PC-9 (cell line): ENCODE measurements at regions not wholly inside any gene's neighbourhood (a gene's known extent, or its start where the extent isn't known, plus 50 kb on each side); places are given as distances from the start of the nearest gene placed in this dataset.
"Not testable (repeated sequence)": the region's sequence is repeated elsewhere in the genome, so short reads cannot be mapped to it uniquely, and the experiment has no call there.

Experiments
- BruUV-seq: library from RNA; stranded (reverse); fragments of 400-500 nt; replicated peaks from 2 replicates; lab custom pipeline; 2021; lab: Mats Ljungman, UMichigan
- CTCF ChIA-PET: fragments of 300-600 bp; sonication (Branson Sonifier 250); formaldehyde crosslinking; loops from one replicate; lab custom pipeline; 2022; ENCODE audit warnings: antibody characterized with exemption; lab: Charles Lee
- POLR2A ChIA-PET: fragments of 300-600 bp; sonication (Branson Sonifier 250); formaldehyde crosslinking; loops from one replicate; lab custom pipeline; 2022; ENCODE audit warnings: antibody characterized with exemption; ENCODE audit not compliant: unreplicated experiment; lab: Charles Lee
- DNase-seq, 2 experiments: peaks; one replicate each; pipeline versions ENCODE4 v3.0.0 to v3.0.0-alpha.2; 2015 to 2022; ENCODE audit warnings: mixed read lengths in 1 of 2
- H2AFZ ChIP-seq: fragments of 200-600 bp; sonication (generic); 2 replicates; pipeline ENCODE4 v1.8.1; 2017; ENCODE audit warnings: antibody characterized with exemption
- H3F3A ChIP-seq: fragments of 200-600 bp; sonication (generic); 2 replicates; pipeline ENCODE4 v1.8.1; 2017; ENCODE audit warnings: antibody characterized with exemption, mild to moderate bottlenecking, low read depth; ENCODE audit not compliant: insufficient read depth
- H3K27ac ChIP-seq: fragments of 200-600 bp; sonication (generic); 2 replicates; pipeline ENCODE4 v1.6.1; 2016; ENCODE audit warnings: mixed run types
- H3K27me3 ChIP-seq: fragments of 200-600 bp; sonication (generic); 2 replicates; pipeline ENCODE4 v1.6.1; 2016; ENCODE audit warnings: low read depth, mixed run types; ENCODE audit not compliant: insufficient read depth
- H3K36me3 ChIP-seq: fragments of 200-600 bp; sonication (generic); 2 replicates; pipeline ENCODE4 v1.6.1; 2016; ENCODE audit warnings: low read depth, mixed run types
- H3K4me1 ChIP-seq: fragments of 200-600 bp; sonication (generic); replicated peaks from 2 replicates; pipeline ENCODE4 v1.6.1; 2016; ENCODE audit warnings: mixed run types; ENCODE audit not compliant: insufficient read depth
- H3K4me2 ChIP-seq: fragments of 200-600 bp; sonication (generic); 2 replicates; pipeline ENCODE4 v1.6.1; 2017; ENCODE audit warnings: mixed run types
- H3K4me3 ChIP-seq: fragments of 200-600 bp; sonication (generic); 2 replicates; pipeline ENCODE4 v1.6.1; 2016; ENCODE audit warnings: mixed run types
- H3K79me2 ChIP-seq: fragments of 200-600 bp; sonication (generic); 2 replicates; pipeline ENCODE4 v1.6.1; 2017; ENCODE audit warnings: low read depth, mixed run types
- H3K9me2 ChIP-seq: fragments of 200-600 bp; sonication (generic); 2 replicates; pipeline ENCODE4 v1.8.1; 2017; ENCODE audit warnings: mild to moderate bottlenecking; ENCODE audit not compliant: insufficient read depth
- H3K9me3 ChIP-seq: fragments of 200-600 bp; sonication (generic); 2 replicates; pipeline ENCODE4 v1.8.1; 2016; ENCODE audit warnings: low read depth; ENCODE audit not compliant: insufficient read depth
- H4K20me1 ChIP-seq: fragments of 200-600 bp; sonication (generic); 2 replicates; pipeline ENCODE4 v1.8.1; 2017; ENCODE audit not compliant: insufficient read depth
- CTCF ChIP-seq: fragments of 200-600 bp; sonication (generic); conservative IDR thresholded peaks from 2 replicates; pipeline ENCODE4 v1.6.1; 2017; ENCODE audit warnings: mixed run types, antibody characterized with exemption, mild to moderate bottlenecking, moderate library complexity
- EZH2 ChIP-seq: fragments of 200-600 bp; sonication (generic); IDR thresholded peaks from 2 replicates; pipeline ENCODE4 v1.8.0; 2017; ENCODE audit warnings: antibody characterized with exemption, low read depth
- intact Hi-C: fragments of 100-400 bp; cut with micrococcal nuclease; formaldehyde crosslinking; loops from one replicate; pipeline ENCODE4 v1.10.0; 2022; ENCODE audit not compliant: unreplicated experiment

GRCh38 chr2:234898534-234899053, 53.2 kb upstream of the SH3BP4 start:
- H3F3A ChIP-seq: no peaks in the 10 kb centered on the region
- DNase-seq: no peak
- intact Hi-C loops: no loop called here
- no peak overlapping the region for H3K4me3 ChIP-seq
- H3K9me2 ChIP-seq: no peaks in the 10 kb centered on the region
- CTCF ChIA-PET: no interaction called here
- no peaks in the 10 kb centered on the region for H3K27me3 ChIP-seq
- 0 out of 2 replicates have a peak, but pooled peaks cover 4% of the 10 kb centered on the region for H3K9me3 ChIP-seq
- no peak overlapping the region for H2AFZ ChIP-seq
- BruUV-seq: no TSS peak
- POLR2A ChIA-PET: no interaction called here
- H3K27ac ChIP-seq: no peak overlapping the region
- H4K20me1 ChIP-seq: no peaks in the 10 kb centered on the region
- no peaks in the 10 kb centered on the region for H3K4me1 ChIP-seq
- no peaks in the 10 kb centered on the region for H3K79me2 ChIP-seq
- no peak for TF ChIP-seq CTCF
- TF ChIP-seq EZH2: no peak
- no peaks in the 10 kb centered on the region for H3K36me3 ChIP-seq
- no peak overlapping the region for H3K4me2 ChIP-seq

GRCh38 chr2:234888442-234888841, 63.4 kb upstream of the SH3BP4 start:
- Histone ChIP-seq H3K4me2 (peak overlapping the region; percentile 66; the same call in 1 of the 2 replicates), H3K4me3 (peak overlapping the region; percentile 55; the same call in 1 of the 2 replicates), H3K27ac (peak overlapping the region; percentile 47; the same call in 1 of the 2 replicates)
- H3F3A ChIP-seq, H3K27me3 ChIP-seq, H3K9me2 ChIP-seq, BruUV-seq, POLR2A ChIA-PET, H4K20me1 ChIP-seq, H3K4me1 ChIP-seq, H2AFZ ChIP-seq, CTCF ChIA-PET, H3K79me2 ChIP-seq, H3K9me3 ChIP-seq, intact Hi-C loops, H3K36me3 ChIP-seq: not testable (repeated sequence)
- peak in 1 of 2 experiments; percentile 28 for DNase-seq

- no TSS peak for BruUV-seq
- H3K27ac ChIP-seq: peak overlapping the region; percentile 47; the same call in 1 of the 2 replicates
- no peak for TF ChIP-seq EZH2
- TF ChIP-seq CTCF: no peak
- H3K4me3 ChIP-seq: peak overlapping the region; percentile 55; the same call in 1 of the 2 replicates
- H3K9me3 ChIP-seq: no peaks in the 10 kb centered on the region
- no peaks in the 10 kb centered on the region for H3K9me2 ChIP-seq
- no peaks in the 10 kb centered on the region for H3K36me3 ChIP-seq
- intact Hi-C loops: no loop called here
- H3K27me3 ChIP-seq: no peaks in the 10 kb centered on the region
- POLR2A ChIA-PET: no interaction called here
- peaks cover 17% of the 10 kb centered on the region for H3K4me1 ChIP-seq
- no peak overlapping the region for H2AFZ ChIP-seq
- H4K20me1 ChIP-seq: no peaks in the 10 kb centered on the region
- peak overlapping the region; percentile 66 for H3K4me2 ChIP-seq
- DNase-seq: peak in 1 of 2 experiments; percentile 2
- H3K79me2 ChIP-seq: no peaks in the 10 kb centered on the region
- CTCF ChIA-PET: no interaction called here
- H3F3A ChIP-seq: peaks cover 13% of the 10 kb centered on the region
These were observed 64.6 kb upstream of the SH3BP4 start for GRCh38 chr2:234887195-234887594.

GRCh38 chr2:234885886-234886285, 65.9 kb upstream of the SH3BP4 start:
- no peaks in the 10 kb centered on the region for H3K9me2 ChIP-seq
- no peak overlapping the region for H3K27ac ChIP-seq
- peaks cover 23% of the 10 kb centered on the region for H3F3A ChIP-seq
- H3K4me2 ChIP-seq: no peak overlapping the region
- no peak overlapping the region for H2AFZ ChIP-seq
- H3K4me3 ChIP-seq: no peak overlapping the region
- H3K9me3 ChIP-seq: no peaks in the 10 kb centered on the region
- CTCF ChIA-PET: no interaction called here
- no peaks in the 10 kb centered on the region for H3K79me2 ChIP-seq
- BruUV-seq: no TSS peak
- H3K27me3 ChIP-seq: no peaks in the 10 kb centered on the region
- DNase-seq: peak in 1 of 2 experiments; percentile 4
- intact Hi-C loops: no loop called here
- no peak for TF ChIP-seq EZH2
- POLR2A ChIA-PET: no interaction called here
- H4K20me1 ChIP-seq: no peaks in the 10 kb centered on the region
- peaks cover 30% of the 10 kb centered on the region for H3K4me1 ChIP-seq
- no peaks in the 10 kb centered on the region for H3K36me3 ChIP-seq
